ENCODE measurements at regions not wholly inside any gene's neighbourhood (a gene's known extent, or its start where the extent isn't known, plus 50 kb on each side); places are given as distances from the start of the nearest gene placed in this dataset.

- Histone ChIP-seq H3K9ac (no peak overlapping the region), H3K27ac (no peak overlapping the region), H3K4me2 (no peak overlapping the region), H3K79me2 (ENCODE audit: low read depth) (no peaks in the 10 kb centered on the region), H4K20me1 (ENCODE audit: low read depth) (no peaks in the 10 kb centered on the region), H3K9me3 (ENCODE audit: low read depth) (no peaks in the 10 kb centered on the region), H3K27me3 (no peaks in the 10 kb centered on the region), H2AFZ (replicated peaks) (no peak overlapping the region), H3K4me1 (no peaks in the 10 kb centered on the region), H3F3A (ENCODE audit: low read depth) (no peaks in the 10 kb centered on the region), H3K36me3 (no peaks in the 10 kb centered on the region), H3K4me3 (no peak overlapping the region)
- H3K4me3 Mint-ChIP-seq, result no peak overlapping the region
- H3K4me1 Mint-ChIP-seq, result peaks cover 7% of the 10 kb centered on the region
- no peaks in the 10 kb centered on the region for H3K36me3 Mint-ChIP-seq
- H3K9me3 Mint-ChIP-seq, result peaks cover 2% of the 10 kb centered on the region
- no peak overlapping the region for H3K27ac Mint-ChIP-seq
- DNase-seq (ENCODE audit: low spot score), result no peak
- no peak for TF ChIP-seq CTCF (IDR thresholded peaks at IDR 0.05)
- no peak for TF ChIP-seq EZH2 (IDR thresholded peaks at IDR 0.05)
- TF ChIP-seq EZH2phosphoT487 (IDR thresholded peaks at IDR 0.05), result no peak
- peaks cover 3% of the 10 kb centered on the region for H3K27me3 Mint-ChIP-seq (ENCODE audit: insufficient read depth, low read depth)
Observed at GRCh38 chr12:126027825-126028224, 962.6 kb downstream of the AACS start.

- DNase-seq (ENCODE audit: low spot score), result no peak
- peaks cover 2% of the 10 kb centered on the region for H3K9me3 Mint-ChIP-seq
- peaks cover 10% of the 10 kb centered on the region for H3K27me3 Mint-ChIP-seq (ENCODE audit: insufficient read depth, low read depth)
- H3K36me3 Mint-ChIP-seq, result no peaks in the 10 kb centered on the region
- H3K4me1 Mint-ChIP-seq, result peaks cover 4% of the 10 kb centered on the region
- H3K4me2 ChIP-seq, result no peak overlapping the region
- H3K4me3 ChIP-seq, result no peak overlapping the region
- TF ChIP-seq CTCF (IDR thresholded peaks at IDR 0.05), result no peak
- TF ChIP-seq EZH2phosphoT487 (IDR thresholded peaks at IDR 0.05), result no peak
- TF ChIP-seq EZH2 (IDR thresholded peaks at IDR 0.05), result no peak
- H2AFZ ChIP-seq (replicated peaks), result no peak overlapping the region
- no peaks in the 10 kb centered on the region for H3K9me3 ChIP-seq (ENCODE audit: low read depth)
- no peaks in the 10 kb centered on the region for H3K27me3 ChIP-seq
- no peak overlapping the region for H3K27ac Mint-ChIP-seq
- H3K36me3 ChIP-seq, result no peaks in the 10 kb centered on the region
- no peaks in the 10 kb centered on the region for H4K20me1 ChIP-seq (ENCODE audit: low read depth)
- H3K4me3 Mint-ChIP-seq, result no peak overlapping the region
- H3K4me1 ChIP-seq, result no peaks in the 10 kb centered on the region
- no peak overlapping the region for H3K9ac ChIP-seq
- H3K79me2 ChIP-seq (ENCODE audit: low read depth), result no peaks in the 10 kb centered on the region
- H3F3A ChIP-seq (ENCODE audit: low read depth), result no peaks in the 10 kb centered on the region
- no peak overlapping the region for H3K27ac ChIP-seq
Observed at GRCh38 chr12:126030573-126030972, 965.3 kb downstream of the AACS start.

GRCh38 chr12:126033751-126034150 lies 968.5 kb downstream of the AACS start:
- H3K36me3 ChIP-seq, result no peaks in the 10 kb centered on the region
- Mint-ChIP-seq H3K9me3 (peaks cover 6% of the 10 kb centered on the region), H3K4me3 (no peak overlapping the region), H3K36me3 (no peaks in the 10 kb centered on the region), H3K4me1 (peaks cover 4% of the 10 kb centered on the region), H3K27me3 (ENCODE audit: insufficient read depth, low read depth) (peaks cover 10% of the 10 kb centered on the region), H3K27ac (no peak overlapping the region)
- TF ChIP-seq EZH2phosphoT487 (IDR thresholded peaks at IDR 0.05) (no peak), CTCF (IDR thresholded peaks at IDR 0.05) (no peak), EZH2 (IDR thresholded peaks at IDR 0.05) (no peak)
- no peaks in the 10 kb centered on the region for H3F3A ChIP-seq (ENCODE audit: low read depth)
- no peak for DNase-seq (ENCODE audit: low spot score)
- no peak overlapping the region for H3K27ac ChIP-seq
- no peak overlapping the region for H3K9ac ChIP-seq
- no peak overlapping the region for H3K4me3 ChIP-seq
- H3K79me2 ChIP-seq (ENCODE audit: low read depth), result no peaks in the 10 kb centered on the region
- no peak overlapping the region for H3K4me2 ChIP-seq
- H3K27me3 ChIP-seq, result no peaks in the 10 kb centered on the region
- no peaks in the 10 kb centered on the region for H3K9me3 ChIP-seq (ENCODE audit: low read depth)
- no peaks in the 10 kb centered on the region for H4K20me1 ChIP-seq (ENCODE audit: low read depth)
- H3K4me1 ChIP-seq, result no peaks in the 10 kb centered on the region
- H2AFZ ChIP-seq (replicated peaks), result no peak overlapping the region
